Prostate gland (tissue), 2 donors: ENCODE measurements at regions not wholly inside any gene's neighbourhood (a gene's known extent, or its start where the extent isn't known, plus 50 kb on each side); places are given as distances from the start of the nearest gene placed in this dataset.

Source experiments
- DNase-seq: peaks from one replicate; pipeline ENCODE4 v3.0.0-alpha.2; 2019; ENCODE audit warnings: low spot score
- H3K27ac ChIP-seq, 2 donors: fragments of 200-600 bp; sonication (generic); 2 replicates each; pipeline ENCODE4 v1.5.1; 2017 to 2019
- H3K27me3 ChIP-seq: fragments of 200-600 bp; sonication (generic); replicated peaks from 2 replicates; pipeline ENCODE4 v1.5.1; 2019; ENCODE audit not compliant: insufficient read depth
- H3K36me3 ChIP-seq, 2 donors: fragments of 200-600 bp; sonication (generic); 1 replicate in 1 of 2; 2 replicates in 1 of 2; pipeline versions ENCODE4 v1.5.1 to v1.8.1; 2017 to 2019
- H3K4me1 ChIP-seq: fragments of 200-600 bp; sonication (generic); replicated peaks from 2 replicates; pipeline ENCODE4 v1.5.1; 2019
- H3K4me3 ChIP-seq, 2 donors: fragments of 200-600 bp; sonication (generic); 2 replicates each; pipeline ENCODE4 v1.5.1; 2017 to 2019
- H3K9me3 ChIP-seq: fragments of 200-600 bp; sonication (generic); 2 replicates; pipeline ENCODE4 v1.5.1; 2017
- POLR2A ChIP-seq: fragments of 450-650 bp; IDR thresholded peaks from one replicate; pipeline ENCODE4 v1.6.1; 2016; ENCODE audit warnings: antibody characterized with exemption, mild to moderate bottlenecking
- POLR2AphosphoS5 ChIP-seq: sonication (generic); formaldehyde crosslinking; IDR thresholded peaks from one replicate; pipeline ENCODE4 v1.6.1; 2017; ENCODE audit warnings: antibody characterized with exemption
- WGBS: methylation state at CpG from one replicate; pipeline ENCODE4 v1.1.5; 2018; 5-methylcytosine and 5-hydroxymethylcytosine counted together
- intact Hi-C: fragments of 100-400 bp; cut with DNase I; formaldehyde crosslinking; loops from one replicate; pipeline ENCODE4 v1.14.2; 2022
- TF ChIP-seq, protein P1 (sequence below), 4 experiments: fragments of 200-600 bp in 2 of 4; fragments of 450-650 bp in 2 of 4; sonication (generic) in 2 of 4; IDR thresholded peaks; 1 replicate in 3 of 4; 2 replicates in 1 of 4; pipeline ENCODE4 v1.5.1; 2016 to 2019; ENCODE audit warnings: antibody characterized with exemption in 4 of 4, mild to moderate bottlenecking in 2 of 4, moderate library complexity in 2 of 4

DNA sequence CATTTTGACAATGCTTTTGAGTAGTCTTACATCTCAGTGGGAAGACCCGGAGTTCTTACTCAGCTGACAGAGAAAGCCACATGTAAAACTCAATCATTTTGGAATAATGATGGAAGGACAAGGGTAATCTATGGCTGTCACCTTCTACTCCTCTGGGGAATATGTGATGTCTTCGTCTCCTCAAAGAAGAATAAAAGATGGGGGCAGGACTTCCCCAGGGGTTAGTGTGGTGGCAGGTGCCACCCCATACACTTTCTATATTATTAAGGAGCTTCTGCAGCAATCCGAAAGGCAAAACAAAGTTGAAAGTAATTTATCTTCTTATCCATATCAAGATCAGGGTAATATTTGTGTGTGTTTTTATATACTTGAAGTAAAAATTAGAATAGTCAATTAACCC, 180.4 kb upstream of the TOPAZ1 start:
- Histone ChIP-seq H3K27me3 (no peaks in the 10 kb centered on the region), H3K4me3 (no peak overlapping the region), H3K4me1 (no peaks in the 10 kb centered on the region), H3K9me3 (no peaks in the 10 kb centered on the region), H3K27ac (no peak overlapping the region), H3K36me3 (no peaks in the 10 kb centered on the region)
- 23% methylated on average over 3 of the region's 3 CpGs for WGBS
- no peak for DNase-seq
- intact Hi-C loops = no loop called here
- TF ChIP-seq POLR2AphosphoS5 = no peak
- TF ChIP-seq, protein P1, sequence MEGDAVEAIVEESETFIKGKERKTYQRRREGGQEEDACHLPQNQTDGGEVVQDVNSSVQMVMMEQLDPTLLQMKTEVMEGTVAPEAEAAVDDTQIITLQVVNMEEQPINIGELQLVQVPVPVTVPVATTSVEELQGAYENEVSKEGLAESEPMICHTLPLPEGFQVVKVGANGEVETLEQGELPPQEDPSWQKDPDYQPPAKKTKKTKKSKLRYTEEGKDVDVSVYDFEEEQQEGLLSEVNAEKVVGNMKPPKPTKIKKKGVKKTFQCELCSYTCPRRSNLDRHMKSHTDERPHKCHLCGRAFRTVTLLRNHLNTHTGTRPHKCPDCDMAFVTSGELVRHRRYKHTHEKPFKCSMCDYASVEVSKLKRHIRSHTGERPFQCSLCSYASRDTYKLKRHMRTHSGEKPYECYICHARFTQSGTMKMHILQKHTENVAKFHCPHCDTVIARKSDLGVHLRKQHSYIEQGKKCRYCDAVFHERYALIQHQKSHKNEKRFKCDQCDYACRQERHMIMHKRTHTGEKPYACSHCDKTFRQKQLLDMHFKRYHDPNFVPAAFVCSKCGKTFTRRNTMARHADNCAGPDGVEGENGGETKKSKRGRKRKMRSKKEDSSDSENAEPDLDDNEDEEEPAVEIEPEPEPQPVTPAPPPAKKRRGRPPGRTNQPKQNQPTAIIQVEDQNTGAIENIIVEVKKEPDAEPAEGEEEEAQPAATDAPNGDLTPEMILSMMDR (IDR thresholded peaks at IDR 0.05) = no peak
- TF ChIP-seq POLR2A = no peak

DNA sequence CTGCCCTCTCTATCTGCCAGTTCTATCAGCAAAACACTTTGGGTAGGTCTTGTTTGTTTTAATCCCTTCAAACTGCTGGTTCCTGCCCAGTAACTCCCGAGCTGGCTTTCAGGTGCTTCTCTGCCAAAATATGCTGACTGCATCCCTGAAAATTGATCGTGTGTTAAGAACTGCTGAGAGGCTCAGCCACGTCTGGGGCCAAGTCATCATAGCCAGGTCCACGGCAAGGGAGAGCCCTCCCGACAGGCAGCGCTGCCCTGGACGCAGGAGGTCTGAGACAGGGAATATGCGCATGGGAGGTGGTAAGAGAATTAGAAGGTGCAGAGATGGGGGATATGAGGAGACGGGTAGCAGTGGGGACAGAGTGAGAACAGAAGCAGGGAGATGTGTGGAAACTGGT, 179.7 kb upstream of the TOPAZ1 start:
- Histone ChIP-seq H3K36me3 (no peaks in the 10 kb centered on the region), H3K27me3 (no peaks in the 10 kb centered on the region), H3K9me3 (no peaks in the 10 kb centered on the region), H3K4me3 (no peak overlapping the region), H3K4me1 (no peaks in the 10 kb centered on the region), H3K27ac (no peak overlapping the region)
- no peak for TF ChIP-seq POLR2AphosphoS5
- TF ChIP-seq, protein P1 (IDR thresholded peaks at IDR 0.05) = no peak
- no peak for TF ChIP-seq POLR2A
- no peak for DNase-seq
- intact Hi-C loops = no loop called here
- 16% methylated on average over 9 of the region's 9 CpGs for WGBS

- Histone ChIP-seq H3K36me3 (no peaks in the 10 kb centered on the region), H3K4me1 (no peaks in the 10 kb centered on the region), H3K4me3 (no peak overlapping the region), H3K9me3 (no peaks in the 10 kb centered on the region), H3K27me3 (no peaks in the 10 kb centered on the region), H3K27ac (no peak overlapping the region)
- TF ChIP-seq, protein P1 (IDR thresholded peaks at IDR 0.05) = no peak
- TF ChIP-seq POLR2AphosphoS5 = peak; percentile 60
- DNase-seq = peak; percentile 70
- 58% methylated on average over 10 of the region's 10 CpGs for WGBS
- intact Hi-C loops = no loop called here
These were observed 176.2 kb upstream of the TOPAZ1 start for GRCh38 chr3:44065311-44066094.

GRCh38 chr3:44066806-44067205, 174.9 kb upstream of the TOPAZ1 start:
- H3K4me1 ChIP-seq = no peaks in the 10 kb centered on the region
- H3K36me3 ChIP-seq = no peaks in the 10 kb centered on the region
- H3K4me3 ChIP-seq = no peak overlapping the region
- no peaks in the 10 kb centered on the region for H3K27me3 ChIP-seq
- TF ChIP-seq POLR2AphosphoS5 (no peak), POLR2A (no peak)
- TF ChIP-seq, protein P1 (IDR thresholded peaks at IDR 0.05) = no peak
- intact Hi-C loops = no loop called here
- no peak for DNase-seq
- 85% methylated on average over 3 of the region's 3 CpGs for WGBS
- no peaks in the 10 kb centered on the region for H3K9me3 ChIP-seq
- no peak overlapping the region for H3K27ac ChIP-seq

- intact Hi-C loops = no loop called here
- H3K9me3 ChIP-seq = no peaks in the 10 kb centered on the region
- no peaks in the 10 kb centered on the region for H3K4me1 ChIP-seq
- H3K27me3 ChIP-seq = no peaks in the 10 kb centered on the region
- WGBS = 87% methylated on average over 6 of the region's 6 CpGs
- H3K27ac ChIP-seq = no peak overlapping the region
- TF ChIP-seq, protein P1 (IDR thresholded peaks at IDR 0.05) = no peak
- TF ChIP-seq POLR2AphosphoS5 (no peak), POLR2A (no peak)
- no peak for DNase-seq
- H3K36me3 ChIP-seq = no peaks in the 10 kb centered on the region
- no peak overlapping the region for H3K4me3 ChIP-seq
These were observed 174.3 kb upstream of the TOPAZ1 start for GRCh38 chr3:44067431-44067830.
